Tibial nerve (tissue), 3 donors: ENCODE measurements at regions not wholly inside any gene's neighbourhood (a gene's known extent, or its start where the extent isn't known, plus 50 kb on each side); places are given as distances from the start of the nearest gene placed in this dataset.

Experiments used
- POLR2A ChIP-seq, 2 donors: fragments of 450-650 bp; IDR thresholded peaks; one replicate each; pipeline ENCODE4 v1.6.1; 2017; ENCODE audit warnings: antibody characterized with exemption in 2 of 2, mild to moderate bottlenecking in 2 of 2, moderate library complexity in 2 of 2
- TF ChIP-seq, protein P1 (sequence below), 5 experiments: fragments of 200-600 bp in 3 of 5; fragments of 450-650 bp in 2 of 5; sonication (generic) in 3 of 5; IDR thresholded peaks; one replicate each; pipeline ENCODE4 v1.5.1; 2016 to 2019; ENCODE audit warnings: antibody characterized with exemption in 5 of 5, mild to moderate bottlenecking in 3 of 5, moderate library complexity in 2 of 5

DNA sequence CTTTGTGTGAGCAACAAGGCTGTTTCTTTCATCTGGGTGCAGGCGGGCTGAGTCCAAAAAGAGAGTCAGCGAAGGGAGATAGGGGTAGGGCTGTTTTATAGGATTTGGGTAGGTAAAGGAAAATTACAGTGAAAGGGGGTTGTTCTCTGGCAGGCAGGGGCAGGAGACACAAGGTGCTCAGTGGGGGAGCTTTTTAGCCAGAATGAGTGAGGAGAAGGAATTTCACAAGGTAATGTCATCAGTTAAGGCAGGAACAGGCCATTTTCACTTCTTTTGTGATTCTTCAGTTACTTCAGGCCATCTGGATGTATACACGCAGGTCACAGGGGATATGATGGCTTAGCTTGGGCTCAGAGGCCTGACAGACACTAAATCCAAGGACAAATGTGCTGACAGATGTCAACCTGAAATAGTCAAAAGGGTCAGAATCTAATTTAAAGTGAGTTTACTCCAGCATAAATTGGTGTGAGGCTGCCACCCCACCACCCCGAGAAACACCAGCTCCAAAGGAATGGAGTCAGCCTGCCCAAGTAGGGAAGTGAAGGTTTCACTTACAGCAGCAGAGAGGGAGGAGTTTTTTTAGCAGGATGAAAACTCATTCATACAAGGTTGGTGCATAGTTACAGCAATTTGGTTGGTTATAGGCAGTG is 560.0 kb upstream of the CDH4 start:
- TF ChIP-seq, protein P1, sequence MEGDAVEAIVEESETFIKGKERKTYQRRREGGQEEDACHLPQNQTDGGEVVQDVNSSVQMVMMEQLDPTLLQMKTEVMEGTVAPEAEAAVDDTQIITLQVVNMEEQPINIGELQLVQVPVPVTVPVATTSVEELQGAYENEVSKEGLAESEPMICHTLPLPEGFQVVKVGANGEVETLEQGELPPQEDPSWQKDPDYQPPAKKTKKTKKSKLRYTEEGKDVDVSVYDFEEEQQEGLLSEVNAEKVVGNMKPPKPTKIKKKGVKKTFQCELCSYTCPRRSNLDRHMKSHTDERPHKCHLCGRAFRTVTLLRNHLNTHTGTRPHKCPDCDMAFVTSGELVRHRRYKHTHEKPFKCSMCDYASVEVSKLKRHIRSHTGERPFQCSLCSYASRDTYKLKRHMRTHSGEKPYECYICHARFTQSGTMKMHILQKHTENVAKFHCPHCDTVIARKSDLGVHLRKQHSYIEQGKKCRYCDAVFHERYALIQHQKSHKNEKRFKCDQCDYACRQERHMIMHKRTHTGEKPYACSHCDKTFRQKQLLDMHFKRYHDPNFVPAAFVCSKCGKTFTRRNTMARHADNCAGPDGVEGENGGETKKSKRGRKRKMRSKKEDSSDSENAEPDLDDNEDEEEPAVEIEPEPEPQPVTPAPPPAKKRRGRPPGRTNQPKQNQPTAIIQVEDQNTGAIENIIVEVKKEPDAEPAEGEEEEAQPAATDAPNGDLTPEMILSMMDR (IDR thresholded peaks at IDR 0.05), result no peak
- no peak for TF ChIP-seq POLR2A (IDR thresholded peaks at IDR 0.05)
